ENCODE measurements at regions not wholly inside any gene's neighbourhood (a gene's known extent, or its start where the extent isn't known, plus 50 kb on each side); places are given as distances from the start of the nearest gene placed in this dataset.

DNA sequence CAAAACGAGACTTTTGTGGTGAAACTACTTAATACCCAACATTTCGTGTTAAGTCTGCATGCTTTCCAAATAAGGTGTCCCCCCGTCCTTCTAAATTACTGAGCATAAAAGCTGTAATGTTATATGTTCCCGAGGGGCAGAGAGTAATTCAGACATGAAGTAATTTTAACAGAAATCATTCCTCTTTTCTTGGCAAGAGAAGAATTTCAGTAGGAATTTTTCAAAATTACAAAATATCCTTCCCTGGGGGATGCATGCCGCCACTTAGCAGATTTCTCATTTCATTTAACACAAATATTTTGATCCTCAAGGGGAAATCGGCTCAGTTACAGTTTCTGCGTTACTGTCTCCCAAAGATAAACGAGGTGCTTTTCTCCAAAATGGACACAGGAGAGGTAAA lies 213.2 kb upstream of the RHOBTB1 start:
- DNase-seq (ENCODE audit: low spot score) (no peak), ATAC-seq (no peak)

DNA sequence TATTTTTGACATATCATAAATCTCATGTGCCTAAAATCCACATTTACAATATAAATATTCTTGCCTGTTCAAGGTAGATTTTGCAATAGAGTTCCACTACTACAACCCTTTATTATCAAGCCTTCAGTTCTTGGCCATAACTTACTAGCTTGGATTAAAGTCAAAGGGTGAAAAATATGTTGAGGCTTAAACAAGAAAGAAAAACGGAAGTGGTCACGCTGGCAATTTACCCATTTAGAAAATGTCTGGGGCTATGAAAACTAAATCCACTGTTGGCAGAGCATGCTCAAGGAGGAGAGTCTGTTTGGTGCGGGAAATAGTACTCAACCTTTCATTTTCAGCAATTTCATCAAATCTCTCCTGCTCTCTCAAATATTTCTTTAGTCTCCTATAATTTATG lies 209.8 kb upstream of the RHOBTB1 start:
- ATAC-seq (no peak), DNase-seq (ENCODE audit: low spot score) (no peak)

DNA sequence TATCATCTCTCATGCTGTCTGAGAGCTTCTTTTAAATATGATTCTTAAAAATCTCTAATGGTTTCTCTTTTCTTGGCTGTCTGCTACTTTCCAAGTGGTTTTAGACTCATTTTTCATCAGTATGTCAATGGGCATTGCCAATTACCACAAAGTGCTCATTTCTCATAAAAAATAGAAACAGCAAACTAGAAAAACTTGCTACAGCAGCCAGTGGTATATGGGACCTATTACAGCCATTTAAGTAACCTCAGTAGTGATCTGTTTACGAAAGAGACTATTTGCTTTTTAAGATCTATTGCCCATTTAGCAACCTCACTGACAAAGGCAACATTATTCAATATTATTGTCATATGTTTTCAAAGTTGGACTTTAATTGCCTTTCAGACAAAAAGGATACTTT lies 207.1 kb upstream of the RHOBTB1 start:
- ATAC-seq (no peak), DNase-seq (ENCODE audit: low spot score) (no peak)

DNA sequence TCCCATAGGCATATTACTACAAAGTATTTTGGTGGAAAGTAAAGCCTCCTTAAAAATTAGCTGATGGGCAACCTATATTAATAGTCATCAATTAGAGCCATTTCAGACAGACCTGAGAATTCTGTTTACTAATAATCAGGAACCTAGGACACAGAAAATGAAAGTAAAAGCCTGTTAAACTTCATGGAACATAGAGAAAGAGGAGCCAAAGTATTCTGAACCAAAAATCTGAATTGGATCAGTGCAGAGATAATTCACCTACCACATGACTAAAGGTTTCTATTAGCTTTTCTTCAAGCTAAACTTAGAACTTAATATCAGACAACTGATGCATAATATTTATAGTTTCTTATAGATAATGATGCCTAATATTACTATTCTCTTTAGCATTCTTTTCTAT lies 204.5 kb upstream of the RHOBTB1 start:
- DNase-seq (ENCODE audit: low spot score), result no peak
- no peak for ATAC-seq

DNA sequence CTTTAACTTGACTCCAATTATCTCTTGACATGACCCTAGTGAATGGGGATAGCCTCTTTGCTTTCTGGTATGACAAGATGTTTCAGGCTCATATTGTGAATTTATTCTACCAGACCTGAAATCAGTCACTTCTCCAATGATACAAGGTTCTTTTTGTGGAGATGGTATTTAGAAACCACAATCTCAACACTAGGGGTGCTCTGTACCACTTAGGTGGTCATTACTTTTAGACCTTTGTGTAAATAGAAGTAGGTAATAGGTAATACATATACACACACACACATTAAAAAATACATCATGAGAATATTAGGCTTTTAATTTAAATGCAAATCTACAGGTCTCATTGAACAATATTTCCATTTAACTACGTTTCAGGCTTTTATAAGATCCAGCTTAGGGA lies 199.0 kb upstream of the RHOBTB1 start:
- ATAC-seq (no peak), DNase-seq (ENCODE audit: low spot score) (no peak)

DNA sequence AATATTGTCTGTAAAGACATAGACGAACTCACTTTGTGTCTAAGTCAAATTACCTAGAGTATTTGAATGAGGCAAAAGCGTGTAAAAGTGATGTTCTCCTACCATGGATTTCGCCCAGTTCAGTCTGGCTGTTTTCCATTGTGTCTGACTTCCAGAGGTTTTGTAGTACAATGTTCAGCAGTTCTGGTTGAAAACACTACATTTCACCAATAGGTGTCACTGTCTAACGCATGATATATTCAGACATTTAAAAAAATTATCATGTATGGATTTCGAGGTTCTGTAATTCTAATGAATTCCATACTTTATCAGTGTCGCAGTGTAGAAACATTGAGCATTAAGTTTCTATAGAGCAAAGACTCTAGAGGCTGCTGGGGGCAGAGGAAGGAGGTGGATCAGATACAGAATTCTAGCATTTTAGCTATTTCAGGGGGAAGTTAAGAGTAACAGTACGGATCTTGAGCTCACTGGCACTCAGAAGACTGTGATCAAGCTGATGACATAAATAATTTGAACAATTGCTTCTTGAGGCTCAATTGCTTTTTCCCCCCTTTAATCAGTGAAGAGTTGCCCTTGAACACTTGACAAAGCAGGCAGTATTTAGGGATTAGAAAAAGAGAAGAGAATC lies 196.9 kb upstream of the RHOBTB1 start:
- ATAC-seq, result peak; percentile 98

DNA sequence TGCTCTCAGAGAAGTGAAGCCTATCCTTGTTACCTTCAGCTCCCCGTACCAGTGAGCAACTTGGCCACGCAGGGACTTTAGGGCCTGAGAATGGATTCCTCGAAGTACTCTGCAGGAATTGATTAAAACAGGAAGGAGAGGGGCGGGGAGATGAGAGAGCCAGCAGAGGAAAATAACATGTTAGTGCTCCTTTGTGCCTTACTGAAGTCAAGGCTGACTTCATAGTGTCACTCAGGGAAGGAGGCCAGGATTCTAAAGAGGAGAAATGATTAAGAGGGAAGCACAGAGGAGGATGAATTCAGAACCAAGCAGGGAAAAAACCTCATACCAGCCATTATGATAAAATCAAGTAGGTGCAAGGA lies 195.6 kb upstream of the RHOBTB1 start:
- DNase-seq (ENCODE audit: low spot score), result no peak
- ATAC-seq, result no peak

More for the DNA sequence above, 196.9 kb upstream of the RHOBTB1 start:
- DNase-seq (ENCODE audit: low spot score), result peak; percentile 48

DNA sequence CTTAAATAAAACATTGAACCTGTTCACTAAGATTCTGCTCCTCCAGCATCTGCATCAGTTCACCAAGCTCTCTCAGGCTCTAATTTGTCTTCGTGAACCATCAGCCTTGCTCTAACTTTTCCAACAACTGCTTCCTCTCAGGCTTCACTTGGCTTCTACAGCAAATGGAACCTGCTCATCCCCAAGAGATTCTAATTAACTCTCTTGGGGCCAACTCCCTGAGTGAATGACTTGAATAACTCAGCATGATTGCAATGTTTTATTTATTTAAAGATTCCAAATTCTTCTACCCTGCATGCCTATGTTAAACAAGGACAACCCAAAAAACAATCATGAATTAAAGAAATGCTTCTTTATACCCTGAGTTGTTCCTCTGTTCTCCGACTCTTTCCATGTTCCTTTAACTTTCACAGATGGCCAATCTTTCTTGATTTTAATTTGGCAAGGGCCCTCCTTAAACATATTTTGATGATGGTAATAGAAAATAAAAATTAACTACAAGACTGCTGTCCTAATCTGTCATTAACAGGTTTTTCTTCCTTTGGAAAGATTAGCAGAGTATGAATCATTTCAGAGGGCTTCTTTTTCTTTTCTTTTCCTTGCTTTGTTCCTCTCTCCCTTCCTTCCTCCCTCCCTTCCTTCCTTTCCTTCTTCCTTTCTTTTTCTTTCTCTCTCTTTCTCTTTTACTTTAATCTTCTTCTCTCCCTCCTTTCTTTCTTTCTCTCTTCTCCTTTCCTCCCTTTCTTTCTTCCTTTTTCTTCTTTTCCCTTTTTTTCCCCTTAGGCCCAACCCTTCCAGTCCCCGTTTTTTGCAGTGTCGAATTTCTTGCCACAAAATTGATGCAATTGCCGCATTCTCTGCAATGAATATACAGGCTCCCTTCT lies 195.0 kb upstream of the RHOBTB1 start:
- DNase-seq (ENCODE audit: low spot score), result no peak
- ATAC-seq, result no peak

DNA sequence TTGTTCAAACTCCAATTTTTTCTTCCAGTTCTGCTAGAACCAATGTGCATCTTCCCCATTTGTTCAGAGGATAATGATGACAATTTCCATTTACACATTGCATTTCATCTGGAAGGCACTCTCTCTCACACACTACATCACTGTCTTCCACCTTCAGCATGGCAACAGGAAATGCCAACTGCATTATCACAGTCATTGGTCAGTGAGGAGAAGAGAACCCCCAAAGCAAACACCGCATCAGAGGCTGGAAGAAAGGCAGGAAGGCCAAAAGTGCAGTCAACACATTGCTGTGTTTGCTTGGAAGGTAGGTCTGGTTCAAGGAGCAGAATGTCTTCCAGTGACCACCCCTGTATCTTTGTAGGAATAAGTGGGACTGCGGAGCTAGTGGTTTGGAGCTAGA lies 192.2 kb upstream of the RHOBTB1 start:
- DNase-seq (ENCODE audit: low spot score), result no peak
- ATAC-seq, result no peak

DNA sequence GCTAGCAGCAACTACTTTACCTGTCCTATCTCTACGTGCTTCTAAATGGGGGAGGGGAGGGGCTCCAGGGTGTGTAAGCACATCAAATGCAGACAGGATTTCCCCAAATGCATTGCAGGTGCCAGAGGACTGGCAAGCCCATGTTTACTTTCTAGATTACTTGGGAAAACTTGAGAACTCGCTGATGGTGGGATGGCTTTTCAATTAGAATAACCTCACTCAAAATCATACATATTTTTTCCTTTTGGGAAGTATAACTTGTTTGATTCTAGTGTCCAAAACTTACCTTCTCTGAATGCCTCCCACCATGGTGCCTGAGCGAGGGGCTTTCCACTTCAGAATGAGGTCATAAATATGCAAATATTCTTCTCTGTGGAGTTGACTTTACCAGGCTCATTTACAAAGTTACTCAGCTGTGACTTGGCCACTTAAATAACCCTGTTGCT lies 191.3 kb upstream of the RHOBTB1 start:
- DNase-seq (ENCODE audit: low spot score) (no peak), ATAC-seq (no peak)

DNA sequence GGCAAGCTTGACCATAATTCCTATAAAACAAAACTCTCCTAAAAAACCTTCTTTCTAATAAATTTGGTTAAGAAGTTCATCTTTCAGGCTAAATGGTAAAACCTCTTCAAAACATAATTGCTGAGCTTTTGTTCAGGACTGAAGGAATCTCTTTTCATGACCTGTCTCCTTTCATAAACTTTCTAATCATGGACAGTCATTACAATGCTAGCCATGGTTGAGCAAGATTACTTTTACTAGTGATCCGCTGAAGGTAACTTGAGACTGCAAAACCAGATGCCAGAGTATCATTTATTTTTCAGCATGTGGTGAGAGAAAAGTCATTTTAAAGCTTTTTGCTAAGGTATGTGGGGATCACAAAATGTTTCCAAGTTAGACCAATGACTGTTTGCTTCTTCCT lies 186.4 kb upstream of the RHOBTB1 start:
- ATAC-seq, result no peak
- DNase-seq (ENCODE audit: low spot score), result no peak

DNA sequence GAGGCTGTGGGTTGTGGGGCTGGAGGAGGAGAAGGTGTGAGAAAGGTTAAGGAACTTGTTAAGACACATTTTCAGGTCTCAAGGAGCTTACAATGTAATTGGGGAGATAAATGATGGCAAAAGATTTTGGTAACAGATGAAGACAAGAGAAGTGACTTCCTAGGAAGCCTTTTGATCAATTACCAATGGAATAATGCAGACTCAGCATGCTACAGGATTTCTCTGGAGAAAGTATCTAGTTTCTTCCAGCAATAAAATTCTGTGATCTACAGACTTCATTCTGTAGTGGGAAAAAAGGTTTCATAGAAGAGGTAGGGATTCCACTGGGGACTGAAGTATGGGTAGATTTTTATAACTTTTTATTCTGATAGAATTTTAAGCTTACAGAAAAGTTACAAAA lies 184.2 kb upstream of the RHOBTB1 start:
- ATAC-seq, result no peak
- DNase-seq (ENCODE audit: low spot score), result no peak

DNA sequence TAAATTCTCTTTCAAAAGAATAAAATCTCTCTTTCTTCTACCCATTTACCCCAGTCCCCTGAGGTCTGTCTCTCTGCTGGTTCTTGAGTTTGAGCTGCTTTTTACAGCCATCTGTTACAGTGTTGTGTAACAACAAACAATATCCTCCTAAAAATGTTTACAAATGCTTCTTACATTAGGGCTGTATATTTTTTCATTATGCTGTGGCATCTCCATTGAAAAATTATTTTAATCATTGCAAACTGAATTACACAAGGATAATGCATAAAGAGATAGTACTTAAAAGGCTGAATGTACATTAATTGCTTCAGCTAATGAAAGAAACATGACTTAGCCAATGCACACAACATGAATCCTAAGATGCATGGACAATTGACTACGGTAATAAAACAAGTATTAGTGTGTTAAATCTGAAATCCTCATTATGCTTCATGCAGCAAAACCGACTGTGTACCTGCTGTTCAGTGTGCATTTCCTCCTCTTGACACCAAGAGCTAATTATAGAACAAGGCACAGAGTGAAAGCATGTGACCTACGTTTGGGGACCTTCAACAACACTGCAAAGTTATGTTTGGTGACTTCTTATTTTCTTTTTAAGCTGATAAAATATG lies 181.7 kb upstream of the RHOBTB1 start:
- no peak for ATAC-seq
- DNase-seq (ENCODE audit: low spot score), result no peak

DNA sequence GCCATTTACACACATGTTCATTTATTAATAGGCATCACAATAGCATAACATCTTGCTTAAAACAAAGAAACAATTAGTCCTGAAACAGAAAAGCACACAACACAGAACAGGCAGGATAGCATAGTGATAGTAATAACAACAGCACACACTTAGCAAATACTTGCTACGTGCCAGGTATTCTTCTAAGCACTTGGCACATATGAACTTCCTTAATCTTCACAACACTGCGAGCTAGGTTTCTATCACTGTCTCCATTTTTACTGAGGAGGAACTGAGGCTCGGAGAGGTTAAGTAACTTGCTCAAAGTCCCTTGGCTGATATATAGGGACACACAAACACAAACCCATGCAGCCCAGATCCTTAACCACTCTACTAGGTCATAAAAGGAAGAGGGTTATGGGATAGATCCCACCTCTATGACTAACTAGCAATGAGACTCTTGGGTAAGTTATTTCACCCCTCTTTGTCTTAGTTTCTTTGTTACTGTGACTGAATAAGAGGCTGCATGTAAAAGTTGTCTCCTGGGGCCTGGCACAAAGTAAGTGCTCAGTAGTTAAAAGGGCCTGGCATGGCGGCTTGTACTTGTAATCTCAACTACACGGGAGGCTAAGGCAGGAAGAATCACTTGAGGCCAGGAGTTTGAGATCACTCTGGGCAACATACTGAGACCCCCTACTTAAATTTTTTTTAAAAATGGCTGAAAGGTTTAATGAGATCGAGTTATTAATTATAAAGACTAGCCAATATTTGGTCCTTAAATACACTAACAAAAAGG lies 181.0 kb upstream of the RHOBTB1 start:
- DNase-seq (ENCODE audit: low spot score), result no peak
- no peak for ATAC-seq

DNA sequence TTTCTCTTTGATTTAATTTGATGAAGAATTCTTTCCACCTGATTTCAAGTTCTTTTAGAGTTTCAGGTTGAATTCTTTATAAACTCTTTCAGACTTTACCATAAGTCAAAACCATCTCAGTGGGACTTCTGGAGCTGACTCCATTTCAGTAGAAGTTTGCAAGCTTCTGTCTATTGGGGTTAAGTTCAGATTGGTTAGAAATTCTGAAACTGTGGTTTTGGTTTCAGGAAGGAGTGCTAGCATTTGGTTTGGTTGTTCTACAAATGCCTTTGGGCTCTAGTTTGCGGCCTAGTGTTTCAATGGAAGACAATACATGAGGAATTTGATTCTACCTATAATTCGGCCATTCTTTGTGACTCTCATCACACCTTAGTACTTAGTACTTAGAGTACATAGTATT lies 176.8 kb upstream of the RHOBTB1 start:
- DNase-seq (ENCODE audit: low spot score) (no peak), ATAC-seq (no peak)

DNA sequence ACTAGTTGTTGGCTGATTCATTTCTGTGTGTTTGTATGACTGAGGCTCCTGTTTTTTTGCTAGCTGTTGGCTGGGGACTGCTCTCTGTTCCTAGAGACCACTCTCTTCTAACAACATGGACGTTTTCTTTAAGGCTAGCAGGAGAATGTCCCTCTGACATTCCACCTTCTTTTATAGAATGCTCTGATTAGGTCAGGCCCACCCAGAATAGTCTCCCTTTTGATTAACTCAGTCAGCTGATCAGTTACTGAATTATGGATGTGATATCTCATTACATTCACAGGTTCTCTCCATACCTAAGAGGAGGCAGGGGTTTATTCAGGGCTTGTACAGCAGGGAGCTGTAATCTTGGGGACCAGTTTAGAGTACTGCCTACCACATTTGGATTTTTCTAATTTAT lies 175.6 kb upstream of the RHOBTB1 start:
- no peak for DNase-seq (ENCODE audit: low spot score)
- ATAC-seq, result no peak

DNA sequence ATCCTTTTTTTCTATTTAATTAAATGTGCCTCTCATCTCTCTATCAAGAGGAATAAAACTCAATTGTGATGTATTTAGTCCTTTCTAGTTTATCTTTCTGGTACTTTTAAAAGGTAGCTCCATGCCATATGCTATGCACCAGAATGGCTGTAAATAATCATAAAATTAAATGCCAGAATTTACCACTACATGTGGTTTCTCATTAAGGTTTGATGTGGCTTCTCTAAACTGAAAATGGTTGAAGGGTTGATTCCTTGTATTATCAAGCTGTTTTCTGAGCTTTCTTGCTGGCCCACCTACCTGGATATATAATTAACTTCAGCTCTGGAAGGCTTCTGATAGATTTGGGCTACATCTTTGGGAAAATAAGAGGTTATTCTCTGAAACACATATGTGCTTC lies 171.9 kb upstream of the RHOBTB1 start:
- DNase-seq (ENCODE audit: low spot score) (no peak), ATAC-seq (no peak)

DNA sequence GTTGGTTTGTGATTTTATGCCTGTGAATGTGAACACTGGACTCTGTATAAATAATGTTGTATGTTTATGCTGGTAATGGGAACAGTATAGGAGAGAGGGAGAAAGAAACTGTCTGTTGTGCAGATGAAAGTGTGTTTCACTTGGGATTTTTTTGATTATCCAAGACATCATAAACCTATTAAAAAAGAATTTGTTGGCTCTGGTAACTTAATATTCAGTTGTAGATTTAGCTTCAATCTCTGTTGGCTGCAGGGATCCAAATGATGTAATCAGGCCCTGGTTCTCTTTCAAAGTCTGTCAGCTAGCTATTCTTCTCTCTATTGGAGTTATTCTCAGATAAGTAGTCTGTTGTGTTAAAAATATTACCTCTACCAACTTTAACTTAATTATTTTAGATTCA lies 168.8 kb upstream of the RHOBTB1 start:
- DNase-seq (ENCODE audit: low spot score), result no peak

DNA sequence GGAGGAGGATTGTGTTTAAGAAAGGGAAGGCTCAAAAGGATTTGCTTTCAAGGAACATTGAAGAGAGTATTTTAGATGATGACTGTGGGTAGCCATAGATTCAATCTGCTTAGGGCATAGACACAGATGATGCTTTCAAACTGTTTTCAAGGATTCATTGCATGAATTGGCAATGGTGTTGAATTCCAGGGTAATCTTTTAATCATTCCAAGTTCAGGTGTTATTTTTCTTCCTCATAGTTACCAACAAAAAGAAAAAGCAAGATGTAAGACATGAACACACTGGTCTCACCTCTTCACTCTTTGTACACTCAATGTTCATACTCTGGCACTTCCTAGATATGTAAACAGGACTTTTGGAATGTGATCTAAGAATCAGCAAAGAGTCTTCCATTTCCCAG lies 167.0 kb upstream of the RHOBTB1 start:
- no peak for ATAC-seq
- no peak for DNase-seq (ENCODE audit: low spot score)

More for the DNA sequence above, 168.8 kb upstream of the RHOBTB1 start:
- ATAC-seq, result no peak

DNA sequence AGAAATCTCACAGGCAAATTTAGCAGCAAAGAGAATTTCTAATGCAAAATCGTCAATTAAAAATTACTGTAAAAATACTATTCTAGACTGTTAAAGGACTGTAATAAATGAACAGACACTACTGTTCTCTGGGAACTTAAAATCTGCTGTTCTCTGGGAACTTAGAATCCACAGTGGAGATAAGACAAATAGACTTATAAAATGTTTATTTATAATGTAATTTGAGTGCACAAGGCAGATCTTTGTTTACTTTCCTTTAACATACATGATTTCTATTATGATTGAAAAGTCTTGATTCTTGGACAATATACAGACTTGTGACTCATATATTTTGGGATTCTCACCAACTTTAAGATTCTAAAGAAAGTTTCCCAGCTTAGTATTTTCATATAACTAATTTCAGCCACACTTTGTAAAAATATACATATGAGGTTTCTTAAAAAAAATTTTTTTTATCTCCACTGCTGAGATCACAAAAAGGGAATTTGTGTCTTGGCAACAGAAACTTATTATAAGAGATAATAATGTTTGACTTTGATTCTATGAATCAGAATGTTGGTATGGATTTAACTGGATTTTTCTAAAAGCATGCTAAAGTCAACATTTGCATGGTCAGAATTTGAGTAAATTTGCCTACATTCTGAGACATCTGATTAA lies 166.3 kb upstream of the RHOBTB1 start:
- DNase-seq (ENCODE audit: low spot score) (no peak), ATAC-seq (no peak)

DNA sequence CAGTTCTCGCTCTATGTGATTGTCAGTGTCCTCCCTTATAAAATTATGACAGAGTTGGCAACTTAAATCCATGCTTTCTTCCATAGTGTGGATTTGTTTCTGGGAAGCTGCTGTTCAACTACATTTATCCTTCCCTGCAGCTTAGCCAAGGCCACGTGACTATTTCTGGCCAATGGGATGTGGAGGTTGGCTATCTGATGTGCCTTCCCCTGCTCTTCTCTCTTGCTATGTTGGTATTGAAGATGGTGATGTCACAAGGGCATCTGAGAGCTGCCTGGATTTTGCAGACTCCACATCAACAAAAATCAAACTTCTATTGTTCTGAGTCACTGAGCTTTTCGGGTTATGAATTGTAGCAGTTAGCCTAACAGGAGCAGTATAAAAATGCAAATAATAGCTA lies 164.9 kb upstream of the RHOBTB1 start:
- DNase-seq (ENCODE audit: low spot score), result no peak
- ATAC-seq, result no peak
